Neuron (in vitro differentiated cells): ENCODE measurements at regions not wholly inside any gene's neighbourhood (a gene's known extent, or its start where the extent isn't known, plus 50 kb on each side); places are given as distances from the start of the nearest gene placed in this dataset.

Experiments used
- H2AFZ ChIP-seq: one replicate; pipeline ENCODE4 v1.6.1; 2013; ENCODE audit warnings: low read depth, mild to moderate bottlenecking, inconsistent platforms, low read length, moderate library complexity
- H3K27me3 ChIP-seq: one replicate; pipeline ENCODE4 v1.6.1; 2013; ENCODE audit warnings: low read length; ENCODE audit not compliant: insufficient read depth
- H3K36me3 ChIP-seq: one replicate; pipeline ENCODE4 v1.6.1; 2013; ENCODE audit warnings: low read length; ENCODE audit not compliant: insufficient read depth
- H3K4me1 ChIP-seq: one replicate; pipeline ENCODE4 v1.6.1; 2013; ENCODE audit warnings: low read length; ENCODE audit not compliant: insufficient read depth
- H3K4me3 ChIP-seq: 2 replicates; pipeline ENCODE4 v1.5.1; 2013; ENCODE audit warnings: mild to moderate bottlenecking, low read length, moderate library complexity
- H3K9me3 ChIP-seq: one replicate; pipeline ENCODE4 v1.6.1; 2013; ENCODE audit warnings: low read length

- Histone ChIP-seq H3K9me3 (no peaks in the 10 kb centered on the region), H3K4me1 (peaks cover 11% of the 10 kb centered on the region), H3K4me3 (no peak overlapping the region), H3K27me3 (no peaks in the 10 kb centered on the region), H3K36me3 (no peaks in the 10 kb centered on the region), H2AFZ (no peak overlapping the region)
Observed at GRCh38 chr20:48184229-48184628, 398.9 kb upstream of the SULF2 start.

GRCh38 chr20:48181261-48181935 lies 396.1 kb upstream of the SULF2 start:
- Histone ChIP-seq H3K9me3 (no peaks in the 10 kb centered on the region), H3K4me3 (no peak overlapping the region), H2AFZ (no peak overlapping the region), H3K27me3 (no peaks in the 10 kb centered on the region), H3K36me3 (no peaks in the 10 kb centered on the region), H3K4me1 (peaks cover 17% of the 10 kb centered on the region)

DNA sequence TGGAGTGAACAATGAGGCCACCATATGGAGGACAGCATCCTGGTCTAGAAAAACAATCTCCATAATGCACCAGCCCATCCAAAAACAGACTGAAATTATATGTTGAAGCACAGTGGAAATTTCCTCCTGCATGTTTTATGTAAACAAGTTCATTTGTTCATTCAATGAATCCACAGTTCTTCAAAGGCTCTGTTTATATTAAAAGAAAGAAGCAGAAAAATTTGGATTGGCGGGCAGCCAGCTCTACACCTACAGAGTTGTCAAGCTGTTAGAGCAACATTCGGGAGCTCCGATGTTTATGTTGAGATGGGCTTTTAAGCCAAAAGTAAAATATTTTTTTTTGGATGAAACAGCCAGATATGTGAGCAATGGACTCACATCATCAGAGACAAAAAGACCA lies 395.3 kb upstream of the SULF2 start:
- H3K9me3 ChIP-seq = no peaks in the 10 kb centered on the region
- H3K27me3 ChIP-seq = no peaks in the 10 kb centered on the region
- H3K4me1 ChIP-seq = peaks cover 17% of the 10 kb centered on the region
- H2AFZ ChIP-seq = no peak overlapping the region
- no peaks in the 10 kb centered on the region for H3K36me3 ChIP-seq
- H3K4me3 ChIP-seq = no peak overlapping the region

GRCh38 chr20:48180024-48180423 lies 394.7 kb upstream of the SULF2 start:
- Histone ChIP-seq H2AFZ (no peak overlapping the region), H3K36me3 (no peaks in the 10 kb centered on the region), H3K27me3 (no peaks in the 10 kb centered on the region), H3K4me3 (no peak overlapping the region), H3K4me1 (peaks cover 17% of the 10 kb centered on the region), H3K9me3 (no peaks in the 10 kb centered on the region)

- no peaks in the 10 kb centered on the region for H3K9me3 ChIP-seq
- H3K36me3 ChIP-seq = no peaks in the 10 kb centered on the region
- peaks cover 17% of the 10 kb centered on the region for H3K4me1 ChIP-seq
- H3K27me3 ChIP-seq = no peaks in the 10 kb centered on the region
- no peak overlapping the region for H2AFZ ChIP-seq
- H3K4me3 ChIP-seq = no peak overlapping the region
Observed at GRCh38 chr20:48178633-48179032, 393.4 kb upstream of the SULF2 start.

DNA sequence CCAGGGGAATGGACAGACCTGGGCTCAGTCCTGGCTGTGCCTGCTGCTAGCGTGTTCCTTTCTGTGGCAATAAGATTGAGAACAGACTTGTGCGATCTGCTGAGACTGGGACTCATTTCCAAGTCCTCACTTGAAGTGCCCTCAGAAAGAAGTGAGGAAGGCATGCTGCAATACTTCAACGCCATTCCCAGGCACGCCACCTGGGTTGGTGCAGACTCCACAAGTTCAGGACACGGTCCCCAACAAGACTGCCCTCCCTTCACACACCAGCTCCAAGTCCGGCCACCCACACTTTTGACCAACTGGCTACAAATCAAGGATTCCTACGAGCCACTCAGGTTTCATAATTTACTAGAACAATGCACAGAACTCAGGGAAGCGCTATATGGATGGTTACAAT lies 391.8 kb upstream of the SULF2 start:
- H3K9me3 ChIP-seq = no peaks in the 10 kb centered on the region
- H3K27me3 ChIP-seq = no peaks in the 10 kb centered on the region
- H3K4me1 ChIP-seq = peaks cover 17% of the 10 kb centered on the region
- H3K36me3 ChIP-seq = no peaks in the 10 kb centered on the region
- no peak overlapping the region for H2AFZ ChIP-seq
- no peak overlapping the region for H3K4me3 ChIP-seq

- H3K36me3 ChIP-seq = no peaks in the 10 kb centered on the region
Observed at GRCh38 chr20:48176139-48176538, 390.9 kb upstream of the SULF2 start.

DNA sequence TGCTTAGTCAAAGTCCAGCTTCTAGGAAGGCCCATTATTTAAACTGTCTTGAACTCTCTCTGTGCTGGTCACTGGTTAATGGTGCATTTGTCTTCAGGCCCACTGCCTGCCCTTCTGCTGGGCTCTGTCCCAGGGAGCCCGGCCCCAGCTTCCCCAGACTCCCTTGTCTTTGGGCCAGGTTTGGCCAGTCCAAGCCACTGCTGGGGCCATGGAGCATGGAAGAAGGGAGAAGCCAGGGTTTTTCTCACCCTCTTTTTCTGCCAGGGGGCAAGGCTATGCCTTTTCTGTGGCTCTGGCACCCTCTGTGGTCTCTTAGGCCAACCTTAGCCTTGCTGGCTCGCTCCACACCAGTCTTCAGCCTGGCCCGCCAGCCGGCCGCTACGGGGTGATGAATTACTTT lies 390.0 kb upstream of the SULF2 start:
- H3K4me1 ChIP-seq = peaks cover 17% of the 10 kb centered on the region
- H3K9me3 ChIP-seq = no peaks in the 10 kb centered on the region
- no peak overlapping the region for H2AFZ ChIP-seq
- no peak overlapping the region for H3K4me3 ChIP-seq
- H3K27me3 ChIP-seq = no peaks in the 10 kb centered on the region
- no peaks in the 10 kb centered on the region for H3K36me3 ChIP-seq

More at GRCh38 chr20:48176139-48176538, 390.9 kb upstream of the SULF2 start:
- H2AFZ ChIP-seq = no peak overlapping the region
- no peaks in the 10 kb centered on the region for H3K9me3 ChIP-seq
- H3K4me1 ChIP-seq = peaks cover 17% of the 10 kb centered on the region
- H3K27me3 ChIP-seq = no peaks in the 10 kb centered on the region
- no peak overlapping the region for H3K4me3 ChIP-seq

DNA sequence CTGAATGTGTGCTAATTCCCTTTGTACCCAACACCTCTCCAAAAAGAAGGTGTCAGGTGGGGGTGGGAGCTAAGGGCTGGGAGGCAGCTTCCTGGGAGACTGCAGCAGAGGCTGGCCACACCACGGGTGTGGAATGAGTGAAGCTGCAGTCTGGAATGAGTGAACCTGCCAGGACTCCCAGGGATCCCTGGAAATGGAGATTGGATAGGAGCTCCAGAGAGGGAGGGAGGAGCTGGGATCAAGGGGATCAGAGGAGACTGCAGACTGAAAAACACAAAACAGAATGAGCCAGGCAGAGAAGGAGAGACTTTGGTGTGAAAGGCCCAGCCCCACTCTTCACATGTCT lies 387.0 kb upstream of the SULF2 start:
- Histone ChIP-seq H2AFZ (no peak overlapping the region), H3K36me3 (no peaks in the 10 kb centered on the region), H3K4me1 (no peaks in the 10 kb centered on the region), H3K9me3 (no peaks in the 10 kb centered on the region), H3K27me3 (no peaks in the 10 kb centered on the region), H3K4me3 (no peak overlapping the region)

GRCh38 chr20:48171626-48172356 lies 386.5 kb upstream of the SULF2 start:
- Histone ChIP-seq H3K36me3 (no peaks in the 10 kb centered on the region), H3K9me3 (no peaks in the 10 kb centered on the region), H3K4me3 (no peak overlapping the region), H2AFZ (no peak overlapping the region), H3K4me1 (no peaks in the 10 kb centered on the region), H3K27me3 (no peaks in the 10 kb centered on the region)

GRCh38 chr20:48171071-48171470 lies 385.8 kb upstream of the SULF2 start:
- no peaks in the 10 kb centered on the region for H3K4me1 ChIP-seq
- H3K27me3 ChIP-seq = no peaks in the 10 kb centered on the region
- no peak overlapping the region for H3K4me3 ChIP-seq
- no peaks in the 10 kb centered on the region for H3K9me3 ChIP-seq
- H2AFZ ChIP-seq = no peak overlapping the region
- no peaks in the 10 kb centered on the region for H3K36me3 ChIP-seq

- Histone ChIP-seq H3K4me1 (no peaks in the 10 kb centered on the region), H2AFZ (no peak overlapping the region), H3K36me3 (no peaks in the 10 kb centered on the region), H3K27me3 (no peaks in the 10 kb centered on the region), H3K4me3 (no peak overlapping the region), H3K9me3 (no peaks in the 10 kb centered on the region)
Observed at GRCh38 chr20:48170625-48171024, 385.3 kb upstream of the SULF2 start.

DNA sequence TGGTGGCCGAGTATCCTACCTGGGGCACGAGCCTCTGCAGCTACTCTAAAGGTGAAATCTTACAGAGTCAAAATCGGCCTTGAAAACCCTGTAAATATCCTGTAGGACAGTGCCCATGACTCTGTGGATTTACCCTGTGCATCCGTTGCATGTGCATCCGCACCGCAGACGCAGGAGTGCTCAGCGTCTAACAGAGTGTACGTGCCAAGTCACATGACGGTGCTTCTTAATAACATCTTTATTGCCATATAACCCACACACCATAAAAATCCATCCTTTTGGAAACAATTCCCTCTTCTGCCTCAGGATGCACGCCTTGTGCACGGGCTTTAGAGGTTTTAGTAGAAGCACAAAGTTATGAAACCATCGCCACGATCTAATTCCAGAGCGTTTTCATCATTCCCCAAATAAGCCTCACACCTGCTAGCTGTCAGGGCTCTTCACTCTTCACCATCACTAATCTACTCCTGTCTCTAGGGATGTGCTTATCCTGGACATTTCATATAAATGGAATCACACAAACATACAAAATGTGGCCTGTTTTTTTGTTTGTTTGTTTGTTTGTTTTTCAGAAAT lies 384.5 kb upstream of the SULF2 start:
- no peak overlapping the region for H3K4me3 ChIP-seq
- H3K27me3 ChIP-seq = no peaks in the 10 kb centered on the region
- no peaks in the 10 kb centered on the region for H3K36me3 ChIP-seq
- no peaks in the 10 kb centered on the region for H3K9me3 ChIP-seq
- no peaks in the 10 kb centered on the region for H3K4me1 ChIP-seq
- no peak overlapping the region for H2AFZ ChIP-seq
